GM12875 (cell line): ENCODE measurements at regions not wholly inside any gene's neighbourhood (a gene's known extent, or its start where the extent isn't known, plus 50 kb on each side); places are given as distances from the start of the nearest gene placed in this dataset.

Experiments used
- H3K4me3 ChIP-seq: one replicate; pipeline ENCODE4 v1.5.1; 2011; ENCODE audit warnings: low read depth, low read length, control low read depth
- CTCF ChIP-seq: IDR thresholded peaks from 2 replicates; pipeline ENCODE4 v1.5.1; 2011; ENCODE audit warnings: low read depth, mild to moderate bottlenecking, control low read depth, inconsistent platforms, low read length, moderate library complexity, borderline replicate concordance; ENCODE audit not compliant: insufficient read depth

GRCh38 chr12:18898470-18898869, 160.6 kb downstream of the CAPZA3 start:
- H3K4me3 ChIP-seq = no peak overlapping the region
- no peak for TF ChIP-seq CTCF

- no peak for TF ChIP-seq CTCF
- no peak overlapping the region for H3K4me3 ChIP-seq
These were observed 161.2 kb downstream of the CAPZA3 start for GRCh38 chr12:18899162-18899561.

GRCh38 chr12:18899678-18900317, 161.9 kb downstream of the CAPZA3 start:
- TF ChIP-seq CTCF = no peak
- H3K4me3 ChIP-seq = no peak overlapping the region

GRCh38 chr12:18905134-18905533, 167.2 kb downstream of the CAPZA3 start:
- TF ChIP-seq CTCF = no peak
- H3K4me3 ChIP-seq = no peak overlapping the region

GRCh38 chr12:18906395-18906794, 168.5 kb downstream of the CAPZA3 start:
- no peak overlapping the region for H3K4me3 ChIP-seq
- TF ChIP-seq CTCF = no peak

- H3K4me3 ChIP-seq = no peak overlapping the region
- no peak for TF ChIP-seq CTCF
These were observed 169.2 kb downstream of the CAPZA3 start for GRCh38 chr12:18907127-18907526.

- H3K4me3 ChIP-seq = no peak overlapping the region
- TF ChIP-seq CTCF = no peak
These were observed 169.8 kb downstream of the CAPZA3 start for GRCh38 chr12:18907728-18908127.
